Ishikawa (cell line): ENCODE measurements at regions not wholly inside any gene's neighbourhood (a gene's known extent, or its start where the extent isn't known, plus 50 kb on each side); places are given as distances from the start of the nearest gene placed in this dataset.

ENCODE experiments used
- CEBPB ChIP-seq: IDR thresholded peaks from 2 replicates; pipeline ENCODE4 v1.6.1; 2012
- NFIC ChIP-seq: IDR thresholded peaks from 2 replicates; pipeline ENCODE4 v1.6.1; 2012
- USF1 ChIP-seq: IDR thresholded peaks from 2 replicates; pipeline ENCODE4 v1.6.1; 2012
- YY1 ChIP-seq: IDR thresholded peaks from 2 replicates; pipeline ENCODE4 v1.6.1; 2012; ENCODE audit warnings: low read depth
- TF ChIP-seq, protein P1 (sequence below): IDR thresholded peaks from 2 replicates; pipeline ENCODE4 v1.6.1; 2012; ENCODE audit warnings: low read depth, mild to moderate bottlenecking

GRCh38 chr16:35404273-35404672 lies 1944.9 kb downstream of the TP53TG3F start:
- no peak for TF ChIP-seq NFIC
- TF ChIP-seq USF1, result no peak
- TF ChIP-seq CEBPB, result no peak
- TF ChIP-seq, protein P1, sequence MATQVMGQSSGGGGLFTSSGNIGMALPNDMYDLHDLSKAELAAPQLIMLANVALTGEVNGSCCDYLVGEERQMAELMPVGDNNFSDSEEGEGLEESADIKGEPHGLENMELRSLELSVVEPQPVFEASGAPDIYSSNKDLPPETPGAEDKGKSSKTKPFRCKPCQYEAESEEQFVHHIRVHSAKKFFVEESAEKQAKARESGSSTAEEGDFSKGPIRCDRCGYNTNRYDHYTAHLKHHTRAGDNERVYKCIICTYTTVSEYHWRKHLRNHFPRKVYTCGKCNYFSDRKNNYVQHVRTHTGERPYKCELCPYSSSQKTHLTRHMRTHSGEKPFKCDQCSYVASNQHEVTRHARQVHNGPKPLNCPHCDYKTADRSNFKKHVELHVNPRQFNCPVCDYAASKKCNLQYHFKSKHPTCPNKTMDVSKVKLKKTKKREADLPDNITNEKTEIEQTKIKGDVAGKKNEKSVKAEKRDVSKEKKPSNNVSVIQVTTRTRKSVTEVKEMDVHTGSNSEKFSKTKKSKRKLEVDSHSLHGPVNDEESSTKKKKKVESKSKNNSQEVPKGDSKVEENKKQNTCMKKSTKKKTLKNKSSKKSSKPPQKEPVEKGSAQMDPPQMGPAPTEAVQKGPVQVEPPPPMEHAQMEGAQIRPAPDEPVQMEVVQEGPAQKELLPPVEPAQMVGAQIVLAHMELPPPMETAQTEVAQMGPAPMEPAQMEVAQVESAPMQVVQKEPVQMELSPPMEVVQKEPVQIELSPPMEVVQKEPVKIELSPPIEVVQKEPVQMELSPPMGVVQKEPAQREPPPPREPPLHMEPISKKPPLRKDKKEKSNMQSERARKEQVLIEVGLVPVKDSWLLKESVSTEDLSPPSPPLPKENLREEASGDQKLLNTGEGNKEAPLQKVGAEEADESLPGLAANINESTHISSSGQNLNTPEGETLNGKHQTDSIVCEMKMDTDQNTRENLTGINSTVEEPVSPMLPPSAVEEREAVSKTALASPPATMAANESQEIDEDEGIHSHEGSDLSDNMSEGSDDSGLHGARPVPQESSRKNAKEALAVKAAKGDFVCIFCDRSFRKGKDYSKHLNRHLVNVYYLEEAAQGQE, result no peak
- TF ChIP-seq YY1, result no peak
